Gastroesophageal sphincter (tissue), 4 donors: ENCODE measurements at regions not wholly inside any gene's neighbourhood (a gene's known extent, or its start where the extent isn't known, plus 50 kb on each side); places are given as distances from the start of the nearest gene placed in this dataset.

Experiments
- ATAC-seq: fragments of 150-250 bp; one replicate; pipeline ENCODE4 v1.9.1; 2016; ENCODE audit warnings: mild to moderate bottlenecking, moderate library complexity
- H3K27ac ChIP-seq, 4 donors: fragments of 200-600 bp; sonication (generic) in 3 of 4; 1 replicate in 3 of 4; 2 replicates in 1 of 4; pipeline ENCODE4 v1.5.1; 2016 to 2019
- H3K27me3 ChIP-seq: fragments of 200-600 bp; sonication (generic); one replicate; pipeline ENCODE4 v1.5.1; 2019
- H3K36me3 ChIP-seq, 2 donors: fragments of 200-600 bp; sonication (generic); one replicate each; pipeline ENCODE4 v1.5.1; 2019; ENCODE audit warnings: control low read depth in 1 of 2
- H3K4me1 ChIP-seq, 3 donors: fragments of 200-600 bp; sonication (generic); 1 replicate in 2 of 3; 2 replicates in 1 of 3; pipeline ENCODE4 v1.5.1; 2016 to 2019; ENCODE audit warnings: control low read depth in 2 of 3
- H3K4me3 ChIP-seq, 2 donors: fragments of 200-600 bp; sonication (generic); one replicate each; pipeline ENCODE4 v1.5.1; 2019; ENCODE audit warnings: mild to moderate bottlenecking in 1 of 2, moderate library complexity in 1 of 2
- H3K9me3 ChIP-seq, 3 donors: fragments of 200-600 bp; sonication (generic); one replicate each; pipeline ENCODE4 v1.5.1; 2017 to 2019; ENCODE audit warnings: control low read depth in 2 of 3
- CTCF ChIP-seq, 4 experiments: fragments of 200-600 bp in 2 of 4; fragments of 450-650 bp in 2 of 4; sonication (generic) in 1 of 4; IDR thresholded peaks; one replicate each; pipeline ENCODE4 v1.5.1; 2017 to 2019; ENCODE audit warnings: antibody characterized with exemption in 4 of 4, mild to moderate bottlenecking in 2 of 4, moderate library complexity in 2 of 4
- EP300 ChIP-seq: sonication (generic); formaldehyde crosslinking; IDR thresholded peaks from one replicate; pipeline ENCODE4 v1.6.1; 2017; ENCODE audit warnings: antibody characterized with exemption, mild to moderate bottlenecking
- POLR2A ChIP-seq, 2 donors: fragments of 450-650 bp; IDR thresholded peaks; one replicate each; pipeline ENCODE4 v1.6.1; 2017; ENCODE audit warnings: antibody characterized with exemption in 2 of 2, mild to moderate bottlenecking in 2 of 2, moderate library complexity in 1 of 2
- POLR2AphosphoS5 ChIP-seq: sonication (generic); formaldehyde crosslinking; IDR thresholded peaks from one replicate; pipeline ENCODE4 v1.6.1; 2017; ENCODE audit warnings: antibody characterized with exemption
- WGBS, 2 donors: methylation state at CpG; one replicate each; pipeline ENCODE4 v1.1.5; 2018; ENCODE audit warnings: low coverage in 1 of 2; 5-methylcytosine and 5-hydroxymethylcytosine counted together

DNA sequence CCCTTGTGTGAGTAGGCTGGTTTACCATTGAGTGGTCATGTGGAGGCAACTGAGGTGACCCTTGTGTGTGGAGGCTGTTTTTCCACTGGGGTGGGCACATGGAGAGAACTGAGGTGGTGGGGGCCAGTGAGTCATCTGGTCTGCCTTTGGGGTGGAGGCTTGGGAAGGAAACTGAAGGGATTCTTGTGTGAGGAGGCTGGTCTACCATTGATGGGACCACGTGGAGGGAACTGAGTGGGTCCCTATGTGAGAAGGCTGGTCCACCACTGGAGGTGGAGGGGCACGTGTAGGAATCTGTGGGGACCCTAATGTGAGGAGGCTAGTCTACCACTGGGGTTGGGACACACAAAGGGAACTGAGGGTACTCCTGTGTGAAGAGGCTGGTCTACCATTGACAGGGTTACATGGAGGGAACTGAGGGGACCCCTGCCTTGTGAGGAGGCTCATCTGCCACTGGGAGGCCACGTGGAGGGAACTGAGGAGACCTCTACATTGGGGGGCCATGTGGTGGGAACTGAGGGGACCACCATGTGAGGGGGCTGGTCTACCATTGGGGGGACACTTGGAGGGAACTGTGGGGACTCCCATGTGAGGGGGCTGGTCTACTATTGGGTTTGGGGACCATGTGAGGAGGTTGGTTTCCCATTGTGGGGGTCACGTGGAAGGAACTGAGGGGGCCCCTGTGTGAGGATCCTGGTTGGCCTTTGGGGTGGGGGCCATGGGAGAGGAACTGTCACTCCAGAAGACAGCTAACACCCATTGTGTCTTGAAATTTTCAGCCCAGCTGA is 164.5 kb downstream of the WNT7A start:
- WGBS, 2 donors = 50 to 93% methylated on average over 1 to 2 of the region's 4 CpGs

DNA sequence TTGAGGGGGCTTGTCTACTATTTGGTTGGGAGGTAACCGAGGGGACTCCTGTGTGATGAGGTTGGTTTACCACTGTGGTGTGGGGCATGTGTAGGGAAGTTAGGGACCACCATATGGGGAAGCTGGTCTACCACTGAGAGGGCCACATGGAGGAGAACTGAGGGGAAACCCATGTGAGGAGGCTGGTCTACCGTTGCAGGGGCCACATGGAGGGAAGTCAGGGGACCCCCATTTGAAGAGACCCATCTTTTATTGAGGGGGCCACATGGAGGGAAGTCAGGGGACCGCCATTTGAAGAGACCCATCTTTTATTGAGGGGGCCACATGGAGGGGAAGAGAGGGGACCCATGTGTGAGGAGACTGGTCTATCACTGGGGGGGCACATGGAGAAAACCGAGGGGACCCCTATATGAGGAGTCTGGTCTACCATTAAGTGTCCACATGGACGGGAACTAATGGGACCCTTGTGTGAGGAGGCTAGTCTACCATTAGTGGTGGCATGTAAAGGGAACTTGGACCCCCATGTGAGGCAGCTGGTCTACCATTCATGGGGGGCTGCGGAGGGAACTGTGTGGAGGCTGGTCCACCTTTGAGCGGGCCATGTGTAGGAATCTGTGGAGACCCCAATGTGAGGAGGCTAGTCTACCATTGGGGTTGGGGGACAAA is 165.5 kb downstream of the FBLN2 start:
- no peaks in the 10 kb centered on the region for H3K4me1 ChIP-seq
- H3K9me3 ChIP-seq = peaks cover 0 to 48% (median 0%) of the 10 kb centered on the region in 3 donors
- no peak for ATAC-seq
- TF ChIP-seq CTCF (IDR thresholded peaks at IDR 0.05) (no peak), POLR2AphosphoS5 (no peak), POLR2A (IDR thresholded peaks at IDR 0.05) (no peak), EP300 (no peak)
- H3K27ac ChIP-seq = no peak overlapping the region
- WGBS, 2 donors = 83 to 93% methylated on average over 5 to 7 of the region's 7 CpGs
- no peaks in the 10 kb centered on the region for H3K36me3 ChIP-seq
- no peaks in the 10 kb centered on the region for H3K27me3 ChIP-seq
- no peak overlapping the region for H3K4me3 ChIP-seq

More for the DNA sequence above, 164.5 kb downstream of the WNT7A start:
- no peak for ATAC-seq
- Histone ChIP-seq H3K27me3 (no peaks in the 10 kb centered on the region), H3K9me3 (peaks cover 0 to 43% (median 0%) of the 10 kb centered on the region in 3 donors), H3K4me1 (no peaks in the 10 kb centered on the region), H3K27ac (no peak overlapping the region), H3K36me3 (no peaks in the 10 kb centered on the region), H3K4me3 (no peak overlapping the region)
- TF ChIP-seq EP300 (no peak), CTCF (IDR thresholded peaks at IDR 0.05) (no peak), POLR2AphosphoS5 (no peak), POLR2A (IDR thresholded peaks at IDR 0.05) (no peak)

- no peak for TF ChIP-seq CTCF (IDR thresholded peaks at IDR 0.05)
- no peak for TF ChIP-seq EP300
- no peak for TF ChIP-seq POLR2AphosphoS5
- no peak for TF ChIP-seq POLR2A (IDR thresholded peaks at IDR 0.05)
- WGBS, 2 donors = 86 to 92% methylated on average over 2 to 4 of the region's 4 CpGs
- Histone ChIP-seq H3K36me3 (no peaks in the 10 kb centered on the region), H3K27me3 (no peaks in the 10 kb centered on the region), H3K4me1 (no peaks in the 10 kb centered on the region), H3K4me3 (no peak overlapping the region), H3K9me3 (peaks cover 0 to 48% (median 0%) of the 10 kb centered on the region in 3 donors), H3K27ac (no peak overlapping the region)
- ATAC-seq = no peak
Measured at GRCh38 chr3:13713396-13713795, 164.5 kb downstream of the FBLN2 start.

DNA sequence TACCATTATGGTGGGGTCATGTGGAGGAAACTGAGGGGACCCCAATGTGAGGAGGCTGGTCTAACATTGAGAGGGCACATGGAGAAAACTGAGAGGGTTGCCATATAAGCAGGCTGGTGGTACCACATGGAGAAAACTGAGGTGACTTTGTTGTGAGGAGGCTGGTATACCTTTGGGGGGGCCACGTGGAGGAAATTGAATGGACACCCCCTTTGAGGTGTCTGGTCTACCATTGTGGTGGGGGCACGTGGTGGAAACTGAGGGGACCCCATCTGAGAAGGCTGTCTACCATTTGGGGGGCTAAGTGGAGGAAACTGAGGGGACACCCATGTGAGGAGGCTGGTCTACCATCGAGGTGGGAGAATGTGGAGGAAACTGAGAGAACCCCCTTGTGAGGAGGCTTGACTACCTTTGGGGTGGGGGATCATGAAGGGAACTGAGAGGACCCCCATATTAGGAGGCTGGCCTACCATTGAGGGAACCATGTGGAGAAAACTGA is 163.8 kb downstream of the FBLN2 start:
- H3K27ac ChIP-seq = no peak overlapping the region
- H3K4me1 ChIP-seq = no peaks in the 10 kb centered on the region
- TF ChIP-seq EP300 = no peak
- no peak for TF ChIP-seq POLR2AphosphoS5
- H3K27me3 ChIP-seq = peaks cover under 1% of the 10 kb centered on the region
- no peak for ATAC-seq
- no peak overlapping the region for H3K4me3 ChIP-seq
- no peaks in the 10 kb centered on the region for H3K36me3 ChIP-seq
- peaks cover 0 to 48% (median 0%) of the 10 kb centered on the region in 3 donors for H3K9me3 ChIP-seq
- 49 to 78% methylated on average over 3 of the region's 3 CpGs for WGBS, 2 donors

GRCh38 chr3:13711911-13712650 is 163.2 kb downstream of the FBLN2 start:
- H3K4me3 ChIP-seq = no peak overlapping the region
- peaks cover 0 to 51% (median 0%) of the 10 kb centered on the region in 3 donors for H3K9me3 ChIP-seq
- TF ChIP-seq EP300 (no peak), CTCF (IDR thresholded peaks at IDR 0.05) (no peak), POLR2AphosphoS5 (no peak), POLR2A (IDR thresholded peaks at IDR 0.05) (no peak)
- WGBS, 2 donors = 45 to 52% methylated on average over 3 to 6 of the region's 9 CpGs
- no peaks in the 10 kb centered on the region for H3K4me1 ChIP-seq
- no peak overlapping the region for H3K27ac ChIP-seq
- H3K36me3 ChIP-seq = no peaks in the 10 kb centered on the region
- peaks cover 7% of the 10 kb centered on the region for H3K27me3 ChIP-seq
- no peak for ATAC-seq
